Stimulated activated CD4-positive, alpha-beta T cell treated with anti-CD3 and anti-CD28 coated beads, Interleukin-15, amount 100 ng/mL, for 1 hour (primary cell): ENCODE measurements at regions not wholly inside any gene's neighbourhood (a gene's known extent, or its start where the extent isn't known, plus 50 kb on each side); places are given as distances from the start of the nearest gene placed in this dataset.

Experiments
- DNase-seq, 2 donors: peaks; one replicate each; pipeline ENCODE4 v3.0.0-alpha.2; 2020; ENCODE audit warnings: low read depth in 1 of 2, low spot score in 1 of 2

DNA sequence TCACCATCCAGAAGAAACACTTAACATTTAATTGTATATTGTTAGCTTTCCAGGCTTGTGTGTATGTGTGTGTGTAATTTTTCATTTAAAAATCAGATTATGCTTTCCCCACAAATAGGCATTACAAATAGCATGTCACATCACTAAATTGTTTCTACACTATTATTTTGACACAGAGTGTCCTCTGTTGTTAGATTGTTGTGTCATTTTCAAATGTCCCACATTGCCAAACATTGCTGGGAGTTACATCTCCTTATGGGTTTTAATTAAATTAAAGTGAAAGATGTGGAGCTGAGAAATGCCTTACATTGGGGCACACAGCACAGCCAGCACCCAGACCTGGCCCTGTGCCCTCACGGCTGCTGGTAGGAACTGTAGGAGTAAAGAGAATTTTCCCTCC, 295.6 kb downstream of the ZEB1 start:
- no peak for DNase-seq

DNA sequence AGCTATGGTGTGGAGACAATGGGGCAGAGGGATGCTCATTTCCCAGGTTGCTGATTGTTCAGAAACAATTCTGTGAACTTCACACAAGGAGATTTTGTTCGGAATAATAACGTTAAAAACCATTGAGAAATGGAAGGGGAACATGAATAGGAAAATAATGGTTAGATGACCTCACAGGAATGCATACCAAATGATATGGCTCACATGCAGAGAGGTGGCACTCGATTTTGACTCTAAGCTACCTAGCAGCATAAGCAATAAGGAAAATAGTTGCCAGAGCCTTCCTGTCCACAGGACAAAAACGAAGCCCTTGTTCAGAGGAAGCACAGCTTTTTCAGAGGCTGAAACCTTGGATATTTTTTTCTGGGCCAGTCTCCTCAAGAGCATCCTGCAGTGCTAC, 293.1 kb downstream of the ZEB1 start:
- DNase-seq: no peak

DNA sequence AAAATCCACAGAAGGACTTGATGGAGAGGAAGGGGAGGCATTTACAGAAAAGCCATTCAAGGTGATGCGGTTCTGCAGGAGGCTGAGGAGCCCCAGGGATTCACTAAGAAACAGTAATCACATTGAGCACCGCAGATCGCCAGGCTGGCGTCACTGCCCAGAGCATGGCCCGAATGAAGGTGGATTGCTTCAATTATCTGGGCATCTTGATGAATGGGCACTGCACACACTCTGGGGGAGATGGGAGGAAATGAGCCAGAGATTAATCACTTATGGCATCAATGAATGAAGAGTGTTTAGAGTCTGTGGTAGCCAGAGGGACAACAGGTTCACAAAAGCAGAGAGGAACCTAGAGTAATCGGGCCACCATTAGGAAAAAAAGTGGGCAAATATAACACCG, 292.1 kb downstream of the ZEB1 start:
- DNase-seq: no peak

DNA sequence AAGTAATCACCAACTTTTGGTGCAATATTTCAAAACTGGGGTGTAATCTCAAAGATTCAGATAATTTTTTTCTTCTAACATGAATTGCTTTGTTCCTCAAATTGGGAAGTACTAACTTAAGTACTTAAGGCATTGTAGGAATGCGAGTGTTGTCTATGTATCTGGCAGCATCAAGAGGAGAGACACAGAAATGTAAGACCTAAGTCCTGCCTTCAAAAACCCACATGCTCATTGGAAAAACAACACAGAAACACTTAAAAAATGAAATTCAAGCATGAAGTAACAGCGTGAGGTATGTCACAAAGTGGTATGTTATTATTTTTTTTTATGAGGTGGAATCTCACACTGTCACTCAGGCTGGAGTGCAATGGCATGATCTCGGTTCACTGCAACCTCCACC, 288.5 kb downstream of the ZEB1 start:
- DNase-seq: no peak

DNA sequence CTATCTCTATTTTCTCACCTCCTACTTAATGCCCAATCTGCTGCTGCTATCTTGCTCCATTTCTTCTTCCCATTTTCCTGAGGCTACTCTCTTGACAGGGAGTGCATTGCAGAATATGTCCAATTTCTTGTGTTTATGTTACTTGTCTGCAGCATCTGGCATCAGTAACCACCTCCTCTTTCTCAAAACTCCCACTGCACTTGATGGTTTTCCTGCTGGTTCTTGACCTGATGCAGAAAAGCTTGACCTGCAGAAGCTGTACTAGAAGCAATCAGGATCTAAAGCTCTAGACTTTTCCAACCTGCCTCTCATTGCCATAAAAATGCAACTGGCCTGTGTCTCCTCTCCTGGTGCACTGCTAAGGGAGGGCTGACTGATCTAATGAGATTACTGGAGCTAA, 287.8 kb downstream of the ZEB1 start:
- no peak for DNase-seq

DNA sequence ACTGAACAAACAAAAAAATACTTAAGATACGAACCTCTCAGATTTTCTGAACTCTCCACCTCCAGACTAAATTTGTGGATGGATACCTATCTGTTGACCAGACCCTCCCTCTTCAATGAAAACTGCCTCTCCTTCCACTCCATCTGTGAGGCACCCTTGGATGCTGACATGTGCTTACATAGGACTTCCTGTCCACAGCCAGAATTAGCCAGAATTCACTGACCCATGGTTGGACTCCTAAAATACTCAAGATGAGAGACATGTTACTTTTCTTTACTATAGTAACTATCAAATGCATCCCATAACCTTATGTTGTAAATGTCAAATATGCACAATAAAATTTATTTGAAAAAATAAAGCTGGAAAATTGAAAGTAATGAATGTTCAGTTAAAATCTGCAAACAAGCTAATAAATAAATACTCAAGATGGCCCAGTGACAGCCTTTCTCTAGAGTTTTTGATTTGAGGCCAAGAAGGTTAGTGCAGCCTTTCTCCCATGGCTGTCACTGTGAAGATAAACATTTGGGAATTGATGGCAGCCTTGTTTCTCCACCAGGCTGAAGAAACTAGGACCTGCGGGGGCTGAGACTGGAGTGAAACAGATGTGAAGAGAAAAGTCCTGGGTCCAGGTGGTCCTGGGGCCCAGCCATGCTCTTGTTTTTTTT, 287.0 kb downstream of the ZEB1 start:
- DNase-seq: no peak

DNA sequence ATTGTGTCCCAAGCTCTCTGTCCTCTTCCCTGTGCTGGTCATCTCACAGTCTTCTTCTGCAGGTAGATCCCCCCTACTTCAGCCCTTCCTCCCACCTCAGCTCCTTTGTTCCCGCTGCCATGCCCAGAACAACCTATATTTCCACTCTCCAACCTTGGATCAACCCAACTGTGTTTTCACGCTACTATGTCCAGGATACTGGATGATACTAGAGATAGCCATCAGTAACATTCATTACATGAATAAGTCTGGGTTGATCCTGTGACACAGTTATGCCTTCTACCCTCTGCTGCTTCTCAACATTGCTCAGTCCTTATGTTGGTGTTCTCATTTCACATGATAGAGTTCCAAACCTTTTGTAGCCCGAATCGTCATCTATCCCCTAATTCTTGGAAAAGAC, 286.4 kb downstream of the ZEB1 start:
- DNase-seq: no peak

DNA sequence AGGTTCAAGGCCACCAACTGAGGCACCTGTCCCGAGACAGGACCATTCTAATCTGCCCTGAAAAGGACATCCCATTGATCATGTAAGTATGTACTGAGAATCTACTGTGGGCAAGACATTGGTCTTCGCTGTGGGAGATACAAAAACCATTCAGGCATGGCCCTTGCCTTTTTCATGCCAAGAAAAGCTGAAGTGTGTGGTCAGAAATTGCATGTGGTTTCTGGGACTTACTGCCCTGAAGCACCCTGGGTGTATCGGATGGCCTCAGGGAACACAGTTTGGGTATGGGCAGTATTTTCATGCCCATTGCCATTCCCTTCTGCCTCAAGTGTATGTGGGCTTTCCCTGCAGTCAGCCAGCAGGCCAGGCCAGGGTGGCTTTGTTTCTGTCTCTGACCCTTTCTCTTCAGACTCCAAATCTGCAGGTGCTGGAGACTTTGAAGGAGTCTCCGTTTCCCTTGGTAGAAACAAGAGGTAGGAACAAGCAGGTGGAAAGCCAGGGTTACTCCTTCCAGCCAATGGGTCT, 285.7 kb downstream of the ZEB1 start:
- no peak for DNase-seq

DNA sequence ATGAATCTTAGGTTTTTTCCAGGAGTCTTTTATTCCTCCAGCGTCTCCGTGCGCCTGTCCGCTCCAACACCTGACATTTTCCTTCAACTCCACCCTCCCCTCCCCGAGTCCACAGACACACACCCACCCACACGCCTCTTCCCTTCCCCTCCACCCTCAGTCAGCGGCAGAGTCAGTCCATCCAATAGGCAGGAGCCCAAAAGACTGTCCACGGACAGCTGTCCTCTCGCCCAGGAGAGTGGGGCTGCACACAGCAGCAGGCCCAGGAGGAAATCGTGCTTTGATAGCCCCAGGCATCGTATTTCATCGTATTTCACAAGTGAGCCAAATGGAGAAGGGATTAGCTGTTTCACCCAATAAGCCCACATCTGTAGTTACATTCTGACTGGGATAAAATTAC, 285.1 kb downstream of the ZEB1 start:
- DNase-seq: no peak

DNA sequence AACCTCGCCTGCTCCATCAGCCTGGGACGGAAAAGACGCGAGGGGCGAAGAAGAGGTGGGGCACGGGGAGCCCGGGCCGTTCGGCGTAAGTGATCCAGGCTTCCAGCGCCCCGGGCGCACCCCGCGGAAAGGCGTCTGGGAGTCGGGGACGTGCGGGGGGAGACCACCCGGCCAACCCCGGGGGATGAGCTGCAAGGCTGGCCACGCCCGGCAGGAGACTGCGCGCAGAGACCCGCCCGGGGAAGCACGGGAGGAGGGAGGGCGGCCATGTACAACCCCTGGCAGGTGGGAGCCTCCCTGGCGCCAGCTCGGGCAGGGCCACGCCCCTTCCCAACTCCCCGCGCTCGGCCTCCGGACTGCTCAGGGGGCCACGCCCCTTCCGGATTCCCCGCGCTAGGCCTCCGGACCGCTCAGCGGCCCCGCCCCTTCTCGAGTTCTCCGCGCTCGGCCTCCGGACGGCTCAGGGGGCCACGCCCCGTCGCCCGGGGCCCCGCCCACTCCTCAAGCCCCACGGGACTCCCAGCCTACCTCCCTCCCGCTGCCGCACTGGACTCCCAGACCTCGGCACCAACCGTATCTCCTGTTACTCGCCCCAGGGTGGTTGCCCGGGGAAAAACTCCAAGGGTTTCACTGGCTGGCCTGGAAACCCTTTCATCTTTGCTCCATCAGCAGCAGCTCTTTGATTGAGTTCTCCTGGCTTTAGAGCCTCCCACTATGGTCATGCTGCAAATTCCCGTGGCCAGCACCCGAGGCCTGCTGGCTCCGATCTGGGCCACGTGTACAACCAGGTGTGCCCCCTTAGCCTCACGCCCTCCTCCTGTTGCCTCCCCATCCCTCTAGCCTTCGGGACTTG, 284.4 kb downstream of the ZEB1 start:
- DNase-seq: peak; percentile 28 to 64

DNA sequence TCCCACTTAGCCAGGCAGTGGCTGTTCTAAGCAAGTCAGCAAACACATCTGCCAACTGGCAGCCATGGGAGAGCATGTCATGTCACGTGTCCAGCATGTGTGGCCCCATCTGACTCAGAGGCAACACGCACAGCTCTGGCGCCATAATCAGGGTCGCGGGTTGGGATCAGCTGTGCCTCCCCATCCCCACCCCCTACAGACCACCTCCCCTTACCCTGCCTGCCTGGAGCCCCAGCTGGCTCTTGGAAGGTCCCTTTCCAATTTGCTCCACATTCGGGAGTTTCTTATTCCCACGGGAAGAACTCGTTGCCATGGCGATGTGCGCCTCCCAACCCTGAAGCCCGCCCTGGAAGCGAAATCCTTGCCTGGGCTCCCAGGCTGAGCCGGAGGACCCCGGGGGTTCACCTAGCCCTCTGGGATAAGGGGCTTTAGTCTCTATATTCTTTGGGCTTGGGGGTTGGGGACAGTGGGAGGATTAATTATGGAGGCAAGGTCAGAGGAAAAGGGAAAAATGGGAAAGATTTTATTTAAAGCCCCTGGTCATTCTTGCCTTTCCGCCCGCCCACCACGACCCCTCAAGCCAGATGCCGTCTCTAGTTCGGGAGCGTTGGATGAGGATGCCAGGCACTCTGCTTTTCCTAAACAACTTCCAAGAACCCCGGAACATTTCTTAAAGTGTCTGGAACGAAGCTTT, 283.7 kb downstream of the ZEB1 start:
- no peak for DNase-seq

DNA sequence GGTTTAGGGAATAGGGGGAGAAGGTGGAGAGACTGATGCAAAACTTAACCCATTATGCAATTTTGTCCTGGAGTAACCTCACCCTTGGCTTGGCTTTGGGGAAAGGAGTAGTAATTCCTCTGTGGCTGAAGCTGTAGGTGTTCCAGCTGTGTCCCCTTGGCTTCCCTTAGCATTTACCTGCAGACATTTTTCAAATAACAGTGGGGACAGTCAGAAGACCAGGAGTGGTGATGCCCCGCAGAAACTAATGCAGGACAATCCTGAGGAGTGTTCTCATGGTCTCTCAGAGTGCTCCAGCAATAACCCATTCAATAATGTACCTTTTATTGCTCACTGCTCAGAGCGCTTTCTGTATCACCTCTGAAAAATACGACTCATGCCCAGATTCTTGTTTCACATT, 282.1 kb downstream of the ZEB1 start:
- no peak for DNase-seq

DNA sequence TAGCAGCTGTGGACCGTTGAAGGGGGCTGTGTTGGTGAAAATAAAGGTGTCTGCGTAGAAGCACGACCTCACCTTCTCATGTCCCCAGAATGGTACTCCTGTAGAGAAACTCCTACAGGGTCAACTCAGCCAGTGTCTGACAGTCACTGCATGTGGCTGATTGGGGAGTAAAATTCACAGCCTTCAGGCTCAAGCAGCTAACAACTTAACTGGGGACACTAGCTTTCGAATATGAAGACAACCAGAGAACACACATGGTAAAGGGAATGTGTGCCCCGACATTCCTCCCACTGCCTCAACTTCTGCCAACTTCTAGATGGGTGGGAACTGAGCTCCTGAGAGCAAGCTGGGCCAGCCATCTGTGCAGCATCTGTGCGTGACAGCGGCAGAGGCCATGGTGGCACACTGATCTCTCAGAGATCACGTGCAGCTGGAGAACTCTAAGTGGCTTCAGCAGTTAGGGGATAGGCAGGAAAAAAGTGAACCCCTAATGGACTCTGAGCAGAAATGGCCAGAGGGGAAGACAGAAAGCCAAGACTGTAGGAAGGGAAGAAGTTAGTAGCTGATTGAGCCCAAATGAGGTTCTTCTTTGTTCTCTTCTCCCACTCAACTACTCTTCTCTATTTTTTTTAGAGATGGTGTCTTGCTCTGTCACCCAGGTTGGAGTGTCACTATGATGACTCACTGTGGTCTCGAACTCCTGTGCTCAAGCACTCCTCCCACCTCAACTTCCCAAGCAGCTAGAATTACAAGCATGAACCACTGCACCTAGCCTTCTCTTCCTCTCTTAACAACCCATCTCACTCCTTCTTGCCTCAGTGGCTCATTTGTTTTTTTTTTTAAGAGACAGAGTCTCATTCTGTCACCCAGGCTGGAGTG, 280.8 kb downstream of the ZEB1 start:
- DNase-seq: no peak

DNA sequence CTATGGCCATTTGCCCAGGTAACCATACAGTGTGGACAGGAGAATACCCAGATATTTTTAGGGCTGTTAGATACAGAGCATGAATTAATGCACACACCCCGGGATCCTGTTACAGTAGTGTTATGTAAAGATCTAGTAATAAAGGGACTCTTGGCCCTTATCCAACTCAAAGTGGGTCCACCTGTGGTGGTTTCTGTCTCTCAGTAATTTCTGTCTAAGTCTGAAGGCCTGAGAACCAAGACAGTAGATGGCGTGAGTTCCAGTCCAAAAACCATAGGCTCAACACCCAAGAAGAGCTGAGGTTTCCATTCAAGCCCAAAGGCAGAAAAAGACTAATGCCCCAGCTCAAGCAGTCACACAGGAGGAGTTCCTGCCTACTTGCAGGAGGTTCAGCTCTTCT, 277.7 kb downstream of the ZEB1 start:
- DNase-seq: no peak

DNA sequence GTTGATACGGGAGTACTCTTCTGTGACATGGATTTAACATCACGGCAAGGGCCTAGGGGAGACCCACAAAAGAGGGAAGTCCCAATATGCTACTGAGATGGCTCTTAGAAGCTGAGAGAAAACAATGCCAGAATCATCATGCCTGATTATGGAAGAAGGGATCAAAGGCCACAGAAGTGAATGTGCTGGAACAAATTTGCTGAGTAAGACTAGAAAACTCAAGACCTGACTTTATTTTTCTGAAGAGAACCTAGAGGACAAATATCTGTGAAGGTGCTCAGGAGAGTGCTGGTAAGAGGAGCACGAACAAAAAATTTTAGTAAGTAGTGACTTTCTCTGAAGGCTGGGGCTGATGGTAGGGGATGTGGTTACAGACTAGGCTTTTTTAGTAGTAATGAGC, 277.0 kb downstream of the ZEB1 start:
- DNase-seq: no peak

DNA sequence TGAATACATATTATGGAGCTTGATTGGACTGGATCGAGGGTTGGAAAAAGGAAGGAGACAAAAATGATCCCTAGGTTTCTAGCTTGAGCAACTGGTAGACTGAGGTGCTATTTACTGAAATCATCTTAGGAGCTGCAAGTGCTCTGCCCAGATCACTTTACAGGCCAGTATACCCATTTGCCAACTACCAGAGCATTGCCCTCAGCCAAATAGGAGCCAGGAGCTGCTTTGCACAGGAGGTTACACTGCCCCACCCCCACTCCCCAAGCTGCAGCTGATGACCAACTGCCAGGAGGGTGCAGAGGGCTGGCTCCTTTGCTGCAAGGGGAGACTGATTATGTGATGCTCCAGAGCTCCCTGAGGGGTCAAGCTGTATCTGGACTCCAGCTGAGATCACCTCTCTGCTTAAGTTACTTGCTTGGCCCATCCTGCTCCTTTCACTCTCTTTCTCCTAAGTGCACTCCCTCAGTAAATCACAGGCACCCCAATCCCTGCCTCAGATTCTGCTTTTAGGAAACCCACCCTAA, 275.4 kb downstream of the ZEB1 start:
- no peak for DNase-seq

DNA sequence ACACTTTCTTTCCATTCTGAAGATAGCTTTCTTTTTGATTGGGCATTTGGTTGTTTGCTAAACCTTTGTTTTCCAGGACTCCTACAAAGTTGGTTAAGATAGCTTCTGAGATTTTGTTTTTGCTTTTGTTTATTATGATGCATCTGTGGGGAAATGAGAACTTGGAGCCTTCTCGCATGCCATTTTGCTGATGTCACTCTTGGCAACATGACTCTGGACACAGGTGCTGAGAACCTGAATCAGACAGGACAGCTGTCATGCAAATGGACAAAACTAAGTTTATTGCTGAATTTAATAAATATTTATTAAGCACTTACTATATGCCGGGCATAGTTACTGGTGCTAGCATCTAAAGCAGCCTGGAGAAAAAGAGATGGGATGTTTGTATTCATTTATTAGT, 274.1 kb downstream of the ZEB1 start:
- no peak for DNase-seq

DNA sequence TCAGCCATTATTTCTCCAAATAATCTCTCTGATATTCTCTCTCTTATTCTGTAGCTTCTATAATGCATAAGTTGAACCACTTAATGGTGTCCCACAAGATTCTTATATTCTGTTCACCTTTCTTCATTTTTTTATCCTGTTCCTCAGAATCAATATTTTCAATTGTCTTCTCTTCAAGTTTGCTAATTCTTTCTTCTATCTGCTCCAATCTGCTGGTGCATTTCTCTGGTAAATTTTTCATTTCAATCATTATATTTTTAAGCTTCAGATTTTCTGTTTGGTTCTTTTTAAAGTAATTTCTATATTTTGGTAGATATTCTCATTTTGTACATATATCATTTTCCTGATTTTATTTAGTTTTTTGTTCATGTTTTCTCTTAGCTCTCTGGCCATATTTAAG, 272.6 kb downstream of the ZEB1 start:
- no peak for DNase-seq

DNA sequence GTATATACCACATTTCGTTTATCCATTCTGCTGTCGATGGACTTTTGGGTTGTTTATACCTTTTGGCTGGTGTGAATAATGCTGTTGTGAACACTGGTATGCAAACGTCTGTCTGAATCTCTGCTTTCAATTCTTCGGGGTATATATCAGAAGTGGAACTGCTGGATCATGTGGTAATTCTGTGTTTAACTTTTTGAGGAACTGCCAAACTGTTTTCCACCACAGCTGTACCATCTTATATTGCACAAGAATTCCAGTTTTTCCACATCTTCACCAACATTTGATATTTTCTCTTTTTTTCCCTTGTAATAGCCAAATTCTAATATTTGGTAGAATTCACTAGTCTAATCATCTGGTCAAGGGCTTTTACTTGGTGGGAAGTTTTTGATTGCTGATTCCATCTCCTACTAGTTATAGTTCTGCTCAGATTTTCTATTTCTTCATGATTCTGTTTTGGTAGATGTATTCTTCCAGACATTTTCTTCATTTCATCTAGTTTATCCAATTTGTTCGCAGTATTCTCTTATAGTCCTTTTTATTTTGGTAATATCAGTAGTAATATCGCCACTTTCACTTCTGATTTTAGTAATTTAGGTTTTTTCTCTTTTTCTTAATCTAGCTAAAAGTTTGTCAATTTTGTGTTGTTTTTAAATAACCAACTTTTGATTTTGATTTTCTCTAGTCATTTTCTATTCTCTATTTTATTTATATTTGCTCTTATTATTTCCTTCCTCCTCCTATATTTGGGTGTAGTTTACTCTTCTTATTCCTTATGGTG, 271.2 kb downstream of the ZEB1 start:
- no peak for DNase-seq

DNA sequence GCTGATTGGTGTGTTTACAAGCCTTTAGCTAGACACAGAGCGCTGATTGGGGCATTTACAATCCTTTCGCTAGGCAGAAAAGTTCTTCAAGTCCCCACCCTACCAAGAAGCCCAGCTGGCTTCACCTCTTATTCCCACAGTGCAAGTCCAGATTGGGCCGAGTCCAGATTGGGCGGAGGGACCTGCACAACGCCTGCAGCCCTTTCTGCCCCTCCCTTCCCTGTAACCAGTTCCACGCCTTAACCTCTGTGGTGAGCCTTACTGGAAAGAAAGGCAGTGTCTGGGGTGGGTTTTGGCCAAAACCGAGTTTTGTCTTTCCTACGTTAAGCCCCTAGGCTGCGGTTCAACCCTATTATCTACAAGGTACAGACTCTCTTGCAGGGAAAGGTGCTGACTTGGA, 268.7 kb downstream of the ZEB1 start:
- DNase-seq: no peak
